ENCODE measurements at regions not wholly inside any gene's neighbourhood (a gene's known extent, or its start where the extent isn't known, plus 50 kb on each side); places are given as distances from the start of the nearest gene placed in this dataset.

DNA sequence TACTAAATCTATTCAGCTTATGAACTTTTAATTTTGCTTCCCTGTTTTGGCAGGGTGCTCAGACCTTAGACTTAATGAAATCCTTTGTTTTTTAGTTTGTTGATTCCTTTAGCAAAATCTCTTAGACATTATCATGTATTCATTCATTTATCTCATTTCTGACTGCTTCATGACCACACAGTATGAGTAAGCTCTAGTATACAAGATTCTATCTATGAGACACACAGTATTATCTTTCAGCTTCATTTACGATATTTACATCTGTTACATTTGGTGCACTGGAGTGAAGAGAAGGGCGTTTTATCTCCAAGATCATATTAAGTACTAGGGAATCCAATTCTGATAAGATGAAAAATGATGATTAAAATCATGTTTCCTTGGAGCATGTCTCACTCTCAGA is 448.1 kb upstream of the CA10 start:
- TF ChIP-seq CREB1 (IDR thresholded peaks at IDR 0.05; ENCODE audit: low read depth) (no peak), FOXM1 (IDR thresholded peaks at IDR 0.05; ENCODE audit: borderline replicate concordance, low read depth) (no peak), RAD21 (IDR thresholded peaks at IDR 0.05; ENCODE audit: low read depth) (no peak), ZBTB7A (IDR thresholded peaks at IDR 0.05; ENCODE audit: low read depth) (no peak), EGR1 (IDR thresholded peaks at IDR 0.05) (no peak), YY1 (IDR thresholded peaks at IDR 0.05; ENCODE audit: low read depth) (no peak), CEBPB (IDR thresholded peaks at IDR 0.05) (no peak), NFIC (IDR thresholded peaks at IDR 0.05) (no peak), TAF1 (IDR thresholded peaks at IDR 0.05; ENCODE audit: low read depth) (no peak), EP300 (IDR thresholded peaks at IDR 0.05; ENCODE audit: borderline replicate concordance) (no peak), TEAD4 (IDR thresholded peaks at IDR 0.05) (no peak), TCF12 (IDR thresholded peaks at IDR 0.05; ENCODE audit: low read depth) (no peak)
- TF ChIP-seq, protein P1, sequence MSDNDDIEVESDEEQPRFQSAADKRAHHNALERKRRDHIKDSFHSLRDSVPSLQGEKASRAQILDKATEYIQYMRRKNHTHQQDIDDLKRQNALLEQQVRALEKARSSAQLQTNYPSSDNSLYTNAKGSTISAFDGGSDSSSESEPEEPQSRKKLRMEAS (IDR thresholded peaks at IDR 0.05) = no peak
- TF ChIP-seq, protein P2, sequence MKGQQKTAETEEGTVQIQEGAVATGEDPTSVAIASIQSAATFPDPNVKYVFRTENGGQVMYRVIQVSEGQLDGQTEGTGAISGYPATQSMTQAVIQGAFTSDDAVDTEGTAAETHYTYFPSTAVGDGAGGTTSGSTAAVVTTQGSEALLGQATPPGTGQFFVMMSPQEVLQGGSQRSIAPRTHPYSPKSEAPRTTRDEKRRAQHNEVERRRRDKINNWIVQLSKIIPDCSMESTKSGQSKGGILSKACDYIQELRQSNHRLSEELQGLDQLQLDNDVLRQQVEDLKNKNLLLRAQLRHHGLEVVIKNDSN (IDR thresholded peaks at IDR 0.05) = no peak
- TF ChIP-seq, protein P3, sequence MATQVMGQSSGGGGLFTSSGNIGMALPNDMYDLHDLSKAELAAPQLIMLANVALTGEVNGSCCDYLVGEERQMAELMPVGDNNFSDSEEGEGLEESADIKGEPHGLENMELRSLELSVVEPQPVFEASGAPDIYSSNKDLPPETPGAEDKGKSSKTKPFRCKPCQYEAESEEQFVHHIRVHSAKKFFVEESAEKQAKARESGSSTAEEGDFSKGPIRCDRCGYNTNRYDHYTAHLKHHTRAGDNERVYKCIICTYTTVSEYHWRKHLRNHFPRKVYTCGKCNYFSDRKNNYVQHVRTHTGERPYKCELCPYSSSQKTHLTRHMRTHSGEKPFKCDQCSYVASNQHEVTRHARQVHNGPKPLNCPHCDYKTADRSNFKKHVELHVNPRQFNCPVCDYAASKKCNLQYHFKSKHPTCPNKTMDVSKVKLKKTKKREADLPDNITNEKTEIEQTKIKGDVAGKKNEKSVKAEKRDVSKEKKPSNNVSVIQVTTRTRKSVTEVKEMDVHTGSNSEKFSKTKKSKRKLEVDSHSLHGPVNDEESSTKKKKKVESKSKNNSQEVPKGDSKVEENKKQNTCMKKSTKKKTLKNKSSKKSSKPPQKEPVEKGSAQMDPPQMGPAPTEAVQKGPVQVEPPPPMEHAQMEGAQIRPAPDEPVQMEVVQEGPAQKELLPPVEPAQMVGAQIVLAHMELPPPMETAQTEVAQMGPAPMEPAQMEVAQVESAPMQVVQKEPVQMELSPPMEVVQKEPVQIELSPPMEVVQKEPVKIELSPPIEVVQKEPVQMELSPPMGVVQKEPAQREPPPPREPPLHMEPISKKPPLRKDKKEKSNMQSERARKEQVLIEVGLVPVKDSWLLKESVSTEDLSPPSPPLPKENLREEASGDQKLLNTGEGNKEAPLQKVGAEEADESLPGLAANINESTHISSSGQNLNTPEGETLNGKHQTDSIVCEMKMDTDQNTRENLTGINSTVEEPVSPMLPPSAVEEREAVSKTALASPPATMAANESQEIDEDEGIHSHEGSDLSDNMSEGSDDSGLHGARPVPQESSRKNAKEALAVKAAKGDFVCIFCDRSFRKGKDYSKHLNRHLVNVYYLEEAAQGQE (IDR thresholded peaks at IDR 0.05; ENCODE audit: low read depth) = no peak

DNA sequence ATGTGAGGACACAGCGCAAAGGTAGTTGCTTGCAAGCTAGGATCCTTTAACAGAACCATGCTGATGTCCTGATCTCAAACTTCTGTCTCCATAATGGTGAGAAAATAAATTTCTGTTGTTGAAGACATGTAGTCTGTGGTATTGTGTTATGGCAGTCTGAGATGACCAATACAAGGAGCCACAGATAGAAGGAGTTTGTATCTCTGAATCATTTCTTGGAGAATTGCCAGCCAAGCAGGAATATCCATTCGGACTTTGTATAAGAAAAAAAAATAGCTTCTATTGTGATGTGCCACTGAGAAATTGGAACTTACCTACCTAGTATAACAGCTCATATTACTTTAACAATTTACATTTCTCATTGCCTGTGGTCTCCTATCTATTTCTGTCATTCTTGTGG is 447.6 kb upstream of the CA10 start:
- TF ChIP-seq NFIC (IDR thresholded peaks at IDR 0.05) (no peak), FOXM1 (IDR thresholded peaks at IDR 0.05; ENCODE audit: borderline replicate concordance, low read depth) (no peak), TAF1 (IDR thresholded peaks at IDR 0.05; ENCODE audit: low read depth) (no peak), CEBPB (IDR thresholded peaks at IDR 0.05) (no peak), TEAD4 (IDR thresholded peaks at IDR 0.05) (no peak), ZBTB7A (IDR thresholded peaks at IDR 0.05; ENCODE audit: low read depth) (no peak), TCF12 (IDR thresholded peaks at IDR 0.05; ENCODE audit: low read depth) (no peak), EP300 (IDR thresholded peaks at IDR 0.05; ENCODE audit: borderline replicate concordance) (no peak)
- TF ChIP-seq, protein P1 (IDR thresholded peaks at IDR 0.05) = no peak
- TF ChIP-seq, protein P2 (IDR thresholded peaks at IDR 0.05) = no peak
- TF ChIP-seq, protein P3 (IDR thresholded peaks at IDR 0.05; ENCODE audit: low read depth) = no peak

DNA sequence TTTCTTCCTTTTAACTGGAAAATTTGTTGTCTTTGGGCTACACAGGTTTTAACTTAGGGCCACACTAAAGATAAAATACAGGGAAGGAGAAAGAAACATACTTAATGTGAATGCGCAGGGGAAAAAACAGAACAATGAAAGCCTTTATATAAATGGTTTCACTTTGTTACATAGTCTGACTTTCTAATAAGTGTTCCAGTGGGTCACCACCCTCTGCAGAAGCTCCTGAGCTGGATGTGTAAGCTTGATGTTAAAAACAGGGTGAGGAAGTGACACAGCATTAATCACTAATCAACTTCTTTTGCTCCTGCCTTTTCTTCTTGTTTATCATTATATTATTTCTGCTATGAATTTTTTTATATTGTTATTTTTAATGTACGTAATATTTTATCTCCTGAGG is 445.6 kb upstream of the CA10 start:
- TF ChIP-seq YY1 (IDR thresholded peaks at IDR 0.05; ENCODE audit: low read depth) (no peak), RAD21 (IDR thresholded peaks at IDR 0.05; ENCODE audit: low read depth) (no peak), TCF12 (IDR thresholded peaks at IDR 0.05; ENCODE audit: low read depth) (no peak), NFIC (IDR thresholded peaks at IDR 0.05) (no peak), TEAD4 (IDR thresholded peaks at IDR 0.05) (no peak), EGR1 (IDR thresholded peaks at IDR 0.05) (no peak), TAF1 (IDR thresholded peaks at IDR 0.05; ENCODE audit: low read depth) (no peak), CEBPB (IDR thresholded peaks at IDR 0.05) (no peak), FOXM1 (IDR thresholded peaks at IDR 0.05; ENCODE audit: borderline replicate concordance, low read depth) (no peak), CREB1 (IDR thresholded peaks at IDR 0.05; ENCODE audit: low read depth) (no peak), ZBTB7A (IDR thresholded peaks at IDR 0.05; ENCODE audit: low read depth) (no peak), EP300 (IDR thresholded peaks at IDR 0.05; ENCODE audit: borderline replicate concordance) (no peak)
- TF ChIP-seq, protein P3 (IDR thresholded peaks at IDR 0.05; ENCODE audit: low read depth) = no peak
- TF ChIP-seq, protein P1 (IDR thresholded peaks at IDR 0.05) = no peak
- TF ChIP-seq, protein P2 (IDR thresholded peaks at IDR 0.05) = no peak

DNA sequence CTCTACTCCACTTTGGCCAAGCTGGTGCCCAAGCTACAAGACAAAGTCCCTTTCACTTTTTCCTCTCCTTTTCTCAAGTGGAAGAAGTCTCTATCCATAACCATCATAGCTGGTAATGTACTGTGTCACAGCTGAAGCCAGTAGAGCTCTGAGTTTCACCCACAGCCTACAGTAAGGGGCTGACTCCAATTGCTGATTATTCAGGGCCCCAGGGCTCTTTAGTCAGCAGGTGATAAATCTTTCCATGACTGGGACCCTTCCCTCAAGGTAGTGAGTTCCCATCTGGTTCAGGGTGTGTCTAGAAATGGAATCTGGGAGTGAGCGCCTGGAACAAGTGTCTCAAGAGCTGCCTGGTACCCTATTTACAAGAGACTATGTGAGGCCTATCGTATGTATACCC is 436.0 kb upstream of the CA10 start:
- TF ChIP-seq, protein P1 (IDR thresholded peaks at IDR 0.05) = no peak
- TF ChIP-seq TAF1 (IDR thresholded peaks at IDR 0.05; ENCODE audit: low read depth) = no peak
- TF ChIP-seq FOXM1 (IDR thresholded peaks at IDR 0.05; ENCODE audit: borderline replicate concordance, low read depth) = no peak
- TF ChIP-seq ZBTB7A (IDR thresholded peaks at IDR 0.05; ENCODE audit: low read depth) = no peak
- no peak for TF ChIP-seq NFIC (IDR thresholded peaks at IDR 0.05)
- TF ChIP-seq CEBPB (IDR thresholded peaks at IDR 0.05) = no peak
- TF ChIP-seq RAD21 (IDR thresholded peaks at IDR 0.05; ENCODE audit: low read depth) = no peak
- no peak for TF ChIP-seq TCF12 (IDR thresholded peaks at IDR 0.05; ENCODE audit: low read depth)
- TF ChIP-seq, protein P3 (IDR thresholded peaks at IDR 0.05; ENCODE audit: low read depth) = no peak
- TF ChIP-seq TEAD4 (IDR thresholded peaks at IDR 0.05) = no peak
- TF ChIP-seq, protein P2 (IDR thresholded peaks at IDR 0.05) = no peak
- TF ChIP-seq CREB1 (IDR thresholded peaks at IDR 0.05; ENCODE audit: low read depth) = no peak
- no peak for TF ChIP-seq YY1 (IDR thresholded peaks at IDR 0.05; ENCODE audit: low read depth)
- no peak for TF ChIP-seq EGR1 (IDR thresholded peaks at IDR 0.05)
- no peak for TF ChIP-seq EP300 (IDR thresholded peaks at IDR 0.05; ENCODE audit: borderline replicate concordance)

Data from Ishikawa (cell line).